NCI-H2196 treated with DMSO at 0.1 percent for 48 hours (cell line): ENCODE measurements at regions not wholly inside any gene's neighbourhood (a gene's known extent, or its start where the extent isn't known, plus 50 kb on each side); places are given as distances from the start of the nearest gene placed in this dataset.

Source experiments
- DNase-seq: peaks from one replicate; lab custom pipeline; 2025; ENCODE audit not compliant: unreplicated experiment; lab: John Stamatoyannopoulos, UW

DNA sequence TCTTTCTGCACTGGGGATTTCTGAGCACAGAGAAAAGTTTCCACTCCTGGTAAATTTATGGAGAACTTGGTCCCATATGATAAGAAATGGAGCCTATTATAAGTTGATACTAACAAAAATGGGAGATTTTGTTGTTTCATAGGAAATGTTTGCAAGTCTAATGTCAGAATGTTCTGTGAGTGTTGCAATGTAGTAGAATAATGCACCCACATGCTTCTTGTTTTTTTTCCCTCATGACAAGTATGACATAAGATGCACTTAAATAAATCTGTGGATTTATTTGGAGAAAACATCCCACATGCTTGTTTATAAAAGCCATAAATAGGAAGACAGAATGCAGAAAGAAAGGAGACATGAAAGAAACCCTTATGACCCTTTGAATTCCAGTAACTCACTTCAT is 50.8 kb upstream of the KCNJ6 start:
- no peak for DNase-seq

DNA sequence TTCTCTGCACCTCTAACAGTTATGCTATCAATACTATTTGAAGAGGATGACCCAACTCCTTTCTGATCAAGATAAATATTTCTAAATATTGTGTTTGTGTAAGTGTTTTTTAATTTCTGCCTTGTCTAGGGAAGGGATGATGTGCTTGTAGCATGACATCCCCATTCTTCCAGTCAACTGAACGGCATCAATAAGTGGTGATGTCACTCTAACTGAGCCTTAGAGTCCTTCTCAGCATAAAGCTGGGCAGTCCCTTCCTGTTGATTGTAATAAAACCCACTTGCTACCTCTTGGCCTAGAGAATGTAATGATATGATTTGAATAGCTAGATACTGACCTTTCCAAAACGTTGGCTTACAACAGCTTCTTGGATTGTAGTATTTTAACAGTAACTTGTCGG is 52.5 kb upstream of the KCNJ6 start:
- DNase-seq = no peak

DNA sequence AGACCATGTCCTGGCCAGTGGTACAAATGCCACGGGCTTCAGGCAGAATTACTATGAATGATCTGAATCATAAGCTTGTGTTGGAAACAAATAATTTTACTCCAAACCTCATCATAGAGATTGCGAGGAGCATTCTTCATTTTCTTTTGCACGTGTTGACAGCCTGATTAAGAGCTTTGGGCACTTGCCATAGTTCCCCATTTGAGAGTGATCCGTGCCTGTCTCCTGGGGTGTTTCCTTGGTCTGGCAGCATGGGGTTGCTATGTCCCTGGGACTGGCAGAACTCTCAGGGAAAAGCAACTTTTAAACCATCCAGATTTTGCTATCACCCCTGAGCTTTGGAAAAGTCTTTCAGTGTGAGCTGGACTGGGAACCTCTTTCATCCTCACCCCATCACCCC is 54.3 kb upstream of the KCNJ6 start:
- no peak for DNase-seq

DNA sequence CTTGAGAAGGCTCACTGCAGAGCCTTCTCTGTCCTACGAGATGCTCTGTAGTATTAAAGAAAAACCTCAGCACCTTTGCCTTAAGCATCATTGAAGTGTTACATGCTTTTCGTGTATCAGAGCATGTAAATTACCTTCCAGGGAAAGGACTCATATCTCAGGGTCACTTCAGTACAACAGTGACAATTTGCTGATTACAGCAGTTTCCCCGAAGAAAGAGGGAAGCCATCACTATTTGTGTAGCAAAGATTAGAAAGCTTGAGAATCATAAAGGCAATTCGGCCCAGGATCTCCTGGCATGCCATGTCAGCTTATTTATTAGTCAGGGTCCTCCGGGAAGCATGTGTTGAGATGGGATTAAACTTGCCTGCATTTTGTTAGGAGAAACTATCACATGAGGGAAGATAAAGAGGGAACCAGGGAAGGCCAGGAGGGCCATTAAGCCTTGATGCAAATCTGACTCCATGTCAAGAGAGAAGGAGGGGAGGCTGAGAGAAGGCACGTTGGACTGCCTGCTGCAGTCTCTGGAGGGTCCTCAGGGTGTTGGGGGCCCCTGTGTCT is 55.2 kb upstream of the KCNJ6 start:
- no peak for DNase-seq

GRCh38 chr21:37974081-37974480 is 57.8 kb upstream of the KCNJ6 start:
- DNase-seq = no peak

GRCh38 chr21:37982496-37983318 is 66.5 kb upstream of the KCNJ6 start:
- DNase-seq = no peak

- DNase-seq = no peak
These were observed 67.3 kb upstream of the KCNJ6 start for GRCh38 chr21:37983336-37984095.

GRCh38 chr21:37984416-37984815 is 68.2 kb upstream of the KCNJ6 start:
- DNase-seq = no peak

DNA sequence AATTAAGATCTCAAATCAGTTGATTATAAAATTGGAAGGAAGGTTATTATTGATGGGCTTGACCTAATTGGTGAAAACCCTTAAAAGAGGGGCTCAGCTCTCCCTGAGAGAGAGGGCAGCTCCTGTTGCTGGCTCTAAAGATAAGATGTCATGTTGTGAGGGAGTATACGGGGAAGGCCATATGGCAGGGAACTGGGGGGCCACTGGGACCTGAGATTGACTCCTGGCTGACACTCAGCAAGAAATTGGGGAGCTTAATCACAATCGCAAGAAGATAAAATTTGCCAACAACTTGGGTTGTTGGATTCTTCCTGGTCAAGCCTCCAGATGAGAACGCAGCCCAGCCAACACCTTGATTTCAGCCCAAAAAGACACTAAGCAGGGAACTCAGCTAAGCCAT is 69.7 kb upstream of the KCNJ6 start:
- no peak for DNase-seq

DNA sequence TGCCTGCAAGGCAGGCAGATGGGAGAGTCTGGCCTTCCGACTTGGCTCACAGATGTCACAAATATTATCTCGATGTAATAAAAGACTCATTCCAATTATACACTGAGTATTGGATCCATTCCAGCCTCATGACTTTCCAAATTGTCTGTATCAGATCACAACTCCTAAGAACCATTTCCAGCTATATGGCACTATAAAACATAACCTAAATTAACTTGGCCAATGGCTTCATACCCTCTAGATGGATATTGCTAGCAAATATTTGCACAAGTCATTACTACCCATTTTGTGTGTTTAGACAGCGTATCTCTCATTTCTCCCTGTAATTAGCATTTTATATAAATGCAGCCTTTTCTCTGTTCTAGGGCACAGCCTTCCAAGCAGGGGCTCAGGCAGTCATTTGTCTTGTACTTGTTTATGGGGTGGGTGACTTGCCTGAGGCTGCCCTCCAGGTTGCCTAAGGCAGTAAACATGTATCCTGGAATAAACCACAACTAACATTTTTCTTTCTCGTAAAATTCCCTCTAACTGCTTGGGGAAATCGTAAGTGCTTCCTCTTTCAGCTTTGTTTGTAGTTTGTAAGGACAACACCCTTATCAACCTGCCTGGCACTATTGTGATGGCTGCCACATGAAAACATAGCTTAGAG is 70.6 kb upstream of the KCNJ6 start:
- peak; percentile 82 for DNase-seq

- no peak for DNase-seq
These were observed 71.4 kb upstream of the KCNJ6 start for GRCh38 chr21:37987668-37988067.

- no peak for DNase-seq
These were observed 76.8 kb upstream of the KCNJ6 start for GRCh38 chr21:37993071-37993470.

- DNase-seq = no peak
These were observed 78.0 kb upstream of the KCNJ6 start for GRCh38 chr21:37994211-37994610.

DNA sequence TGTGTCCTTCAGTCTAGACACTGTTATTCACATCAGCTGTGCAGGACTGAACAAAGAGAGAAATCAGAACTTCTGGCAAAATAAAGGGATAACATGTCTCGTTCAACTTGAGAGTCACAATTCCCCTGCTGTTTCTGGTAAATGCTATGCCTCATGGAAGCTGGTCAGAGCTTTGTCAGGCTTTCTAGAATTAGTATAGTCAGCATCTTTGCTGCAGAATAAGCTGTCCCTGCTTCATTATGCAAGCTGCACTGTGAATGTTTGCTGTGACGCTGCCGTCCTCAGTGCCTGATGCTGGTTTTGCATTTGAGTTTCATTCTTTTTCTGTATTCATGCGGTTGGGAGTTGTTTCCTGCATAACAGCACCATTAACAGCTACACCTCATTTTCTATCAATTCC is 96.4 kb upstream of the KCNJ6 start:
- no peak for DNase-seq

GRCh38 chr21:38013741-38014140 is 97.5 kb upstream of the KCNJ6 start:
- no peak for DNase-seq

DNA sequence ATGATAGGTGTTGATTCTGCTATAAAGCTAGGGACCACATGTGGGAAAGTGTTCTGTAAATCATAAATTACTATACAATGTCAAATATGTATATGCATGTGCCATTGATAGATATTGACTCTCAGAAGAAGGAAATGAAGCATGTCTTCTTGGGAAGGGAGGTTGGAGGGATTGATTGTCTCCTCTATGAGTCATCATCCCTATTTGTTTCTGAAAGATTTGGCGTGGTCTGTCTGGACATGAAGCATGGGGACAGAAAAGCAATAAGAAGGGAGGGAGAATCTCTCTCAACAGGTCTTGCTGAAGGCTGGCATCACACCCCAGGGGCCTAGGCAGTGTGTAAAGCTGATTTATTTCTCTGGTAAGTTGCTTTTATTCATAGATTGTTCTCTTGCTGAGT is 98.0 kb upstream of the KCNJ6 start:
- no peak for DNase-seq

- no peak for DNase-seq
These were observed 111.7 kb upstream of the KCNJ6 start for GRCh38 chr21:38027901-38028498.

DNA sequence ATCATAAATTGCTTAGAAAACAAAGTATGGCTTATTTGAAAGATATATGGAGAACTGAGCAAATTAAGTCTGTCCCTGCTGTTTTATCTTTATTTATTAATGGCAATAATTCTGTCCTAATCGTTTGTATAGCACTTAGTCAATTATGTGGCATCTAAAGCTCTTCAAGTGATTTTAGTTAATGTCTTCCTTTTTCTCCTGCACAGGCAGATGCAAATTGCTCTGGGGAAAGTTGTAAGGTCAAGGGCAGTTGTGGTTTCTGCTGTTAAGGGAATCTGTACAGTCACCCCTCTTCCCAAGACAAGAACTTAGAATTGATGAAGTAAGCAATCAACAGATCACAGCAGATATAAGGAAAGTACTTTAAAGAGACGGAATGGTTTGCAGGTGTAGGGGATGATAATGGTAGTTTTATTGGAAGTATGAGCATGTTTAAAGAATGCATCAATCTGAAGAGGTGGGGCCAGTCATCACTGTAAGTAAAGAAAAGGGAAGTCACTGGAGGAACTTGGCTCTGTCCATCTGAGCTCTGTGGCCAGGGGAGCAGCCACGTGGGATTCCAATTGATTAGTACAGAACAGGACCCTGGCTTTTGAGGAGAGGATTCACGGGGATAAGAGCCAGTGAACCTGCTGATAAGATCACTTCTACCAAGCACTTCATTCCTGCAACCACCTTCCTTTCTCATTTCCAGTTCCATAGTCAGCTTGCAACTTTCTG is 116.0 kb upstream of the KCNJ6 start:
- DNase-seq = no peak

DNA sequence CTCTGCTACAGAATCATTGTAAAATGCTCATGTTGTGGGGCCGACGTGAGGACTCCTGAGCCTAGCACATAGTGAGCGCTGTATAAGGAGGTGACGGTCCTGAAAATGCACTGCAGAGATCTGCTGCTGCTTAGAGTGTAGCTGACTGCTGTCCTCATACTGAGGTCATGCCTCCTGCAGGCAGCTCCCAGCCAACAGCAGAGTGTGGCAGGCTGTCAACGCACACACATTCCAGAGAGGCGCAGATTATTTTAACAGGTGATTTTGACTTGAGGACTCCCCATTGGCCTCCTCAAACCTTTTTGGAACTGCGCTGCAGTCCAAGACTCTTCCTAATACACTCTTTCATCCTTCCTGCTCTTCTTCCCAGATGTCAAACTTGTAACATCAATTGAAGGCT is 119.8 kb upstream of the KCNJ6 start:
- no peak for DNase-seq

DNA sequence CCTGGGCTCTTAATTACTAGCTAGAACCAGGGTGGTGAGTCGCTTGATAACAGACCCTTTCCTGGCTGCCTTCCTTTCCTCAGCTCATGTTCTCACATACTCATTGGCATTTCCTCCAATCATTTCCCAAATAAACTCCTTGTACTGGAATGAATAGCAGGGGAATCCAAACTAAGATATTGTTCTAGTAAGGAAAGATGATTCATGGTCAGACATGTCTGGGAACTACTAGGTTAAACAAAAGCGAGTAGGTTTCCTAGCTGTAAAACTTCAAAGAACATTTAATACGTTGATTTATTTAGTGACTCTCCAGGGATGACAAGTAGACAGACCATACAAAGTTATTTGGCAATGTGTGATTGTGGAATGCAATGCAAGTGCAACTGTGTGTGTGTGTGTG is 121.2 kb upstream of the KCNJ6 start:
- DNase-seq = no peak

GRCh38 chr21:38039369-38039768 is 123.1 kb upstream of the KCNJ6 start:
- DNase-seq = no peak
